ENCODE measurements at regions not wholly inside any gene's neighbourhood (a gene's known extent, or its start where the extent isn't known, plus 50 kb on each side); places are given as distances from the start of the nearest gene placed in this dataset.

DNA sequence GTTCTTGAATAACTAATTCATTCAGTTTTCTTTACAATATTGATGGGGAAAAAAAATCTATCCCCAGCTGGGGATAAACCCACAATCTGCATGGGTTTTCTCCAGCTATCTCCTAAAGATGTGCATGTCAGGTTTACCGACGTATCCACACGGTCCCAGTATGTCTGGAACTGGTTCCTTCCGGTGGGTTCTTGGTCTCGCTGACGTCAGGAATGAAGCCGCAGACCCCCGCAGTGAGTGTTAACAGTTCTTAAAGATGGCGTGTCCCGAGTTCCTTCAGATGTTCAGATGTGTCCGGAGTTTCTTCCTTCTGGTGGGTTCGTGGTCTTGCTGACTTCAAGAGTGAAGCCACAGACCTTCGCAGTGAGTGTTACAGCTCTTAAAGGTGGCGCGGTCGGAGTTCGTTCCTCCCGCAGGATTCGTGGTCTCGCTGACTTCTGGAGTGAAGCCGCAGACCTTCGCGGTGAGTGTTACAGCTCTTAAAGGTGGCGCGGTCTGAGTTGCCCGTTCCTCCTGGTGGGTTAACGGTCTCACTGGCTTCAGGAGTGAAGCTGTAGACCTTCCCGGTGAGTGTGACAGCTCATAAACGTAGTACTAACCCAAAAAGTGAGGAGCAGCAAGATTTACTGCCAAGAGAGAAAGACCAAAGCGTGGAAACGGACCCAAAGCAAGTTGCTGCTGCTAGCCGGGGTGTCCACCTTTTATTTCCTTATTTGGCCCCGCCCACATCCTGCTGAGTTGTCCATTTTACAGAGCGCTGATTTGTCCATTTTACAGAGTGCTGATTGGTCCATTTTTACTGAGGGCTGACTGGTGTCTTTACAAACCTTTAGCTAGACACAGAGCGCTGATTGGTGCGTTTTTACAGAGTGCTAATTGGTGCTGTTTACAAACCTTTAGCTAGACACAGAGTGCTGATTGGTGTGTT lies 195.1 kb upstream of the NR2F2 start:
- Mint-ChIP-seq H3K36me3 (ENCODE audit: insufficient read depth, unreplicated experiment) (no peaks in the 10 kb centered on the region), H3K27me3 (ENCODE audit: unreplicated experiment) (no peaks in the 10 kb centered on the region), H3K4me3 (ENCODE audit: low read depth, unreplicated experiment) (no peak overlapping the region), H3K4me1 (ENCODE audit: low read depth, unreplicated experiment) (no peaks in the 10 kb centered on the region), H3K27ac (ENCODE audit: unreplicated experiment) (no peak overlapping the region), H3K9me3 (ENCODE audit: low read depth, unreplicated experiment) (peaks cover 6% of the 10 kb centered on the region)
- BruUV-seq (replicated peaks) = no TSS peak
- intact Hi-C loops (cut with micrococcal nuclease; ENCODE audit: unreplicated experiment) = no loop called here
- DNase-seq = no peak
- CTCF ChIA-PET = no interaction called here
- TF ChIP-seq, protein P1, sequence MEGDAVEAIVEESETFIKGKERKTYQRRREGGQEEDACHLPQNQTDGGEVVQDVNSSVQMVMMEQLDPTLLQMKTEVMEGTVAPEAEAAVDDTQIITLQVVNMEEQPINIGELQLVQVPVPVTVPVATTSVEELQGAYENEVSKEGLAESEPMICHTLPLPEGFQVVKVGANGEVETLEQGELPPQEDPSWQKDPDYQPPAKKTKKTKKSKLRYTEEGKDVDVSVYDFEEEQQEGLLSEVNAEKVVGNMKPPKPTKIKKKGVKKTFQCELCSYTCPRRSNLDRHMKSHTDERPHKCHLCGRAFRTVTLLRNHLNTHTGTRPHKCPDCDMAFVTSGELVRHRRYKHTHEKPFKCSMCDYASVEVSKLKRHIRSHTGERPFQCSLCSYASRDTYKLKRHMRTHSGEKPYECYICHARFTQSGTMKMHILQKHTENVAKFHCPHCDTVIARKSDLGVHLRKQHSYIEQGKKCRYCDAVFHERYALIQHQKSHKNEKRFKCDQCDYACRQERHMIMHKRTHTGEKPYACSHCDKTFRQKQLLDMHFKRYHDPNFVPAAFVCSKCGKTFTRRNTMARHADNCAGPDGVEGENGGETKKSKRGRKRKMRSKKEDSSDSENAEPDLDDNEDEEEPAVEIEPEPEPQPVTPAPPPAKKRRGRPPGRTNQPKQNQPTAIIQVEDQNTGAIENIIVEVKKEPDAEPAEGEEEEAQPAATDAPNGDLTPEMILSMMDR (IDR thresholded peaks at IDR 0.05; ENCODE audit: unreplicated experiment) = no peak

DNA sequence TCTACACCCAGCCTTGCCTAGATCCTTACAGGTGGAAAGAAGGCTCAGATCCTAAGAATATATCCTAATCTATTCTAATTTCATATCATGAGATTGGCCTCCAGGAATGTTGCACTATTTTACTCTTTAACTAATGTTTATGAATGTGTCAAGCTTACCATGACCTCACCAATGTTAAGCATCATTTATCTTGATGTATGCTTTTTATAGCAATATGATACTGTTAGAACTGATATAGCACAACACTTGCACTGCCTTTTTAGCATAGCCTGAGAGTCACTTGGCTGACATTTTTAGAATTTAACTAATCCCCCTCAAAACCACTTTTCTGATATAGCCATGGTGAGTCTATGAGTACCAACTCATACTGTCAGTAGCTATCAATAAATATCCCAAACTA lies 191.5 kb upstream of the NR2F2 start:
- Mint-ChIP-seq H3K36me3 (ENCODE audit: insufficient read depth, unreplicated experiment) (no peaks in the 10 kb centered on the region), H3K9me3 (ENCODE audit: low read depth, unreplicated experiment) (peaks cover 12% of the 10 kb centered on the region), H3K27ac (ENCODE audit: unreplicated experiment) (no peak overlapping the region), H3K27me3 (ENCODE audit: unreplicated experiment) (no peaks in the 10 kb centered on the region), H3K4me1 (ENCODE audit: low read depth, unreplicated experiment) (no peaks in the 10 kb centered on the region), H3K4me3 (ENCODE audit: low read depth, unreplicated experiment) (no peak overlapping the region)
- TF ChIP-seq, protein P1 (IDR thresholded peaks at IDR 0.05; ENCODE audit: unreplicated experiment) = no peak
- BruUV-seq (replicated peaks) = no TSS peak
- DNase-seq = no peak
- intact Hi-C loops (cut with micrococcal nuclease; ENCODE audit: unreplicated experiment) = no loop called here
- CTCF ChIA-PET = interaction anchor here (0.6 kb wide), 1 partner anchor 176 kb away, joined by 3 read pairs; no protein-coding TSS in a partner anchor

DNA sequence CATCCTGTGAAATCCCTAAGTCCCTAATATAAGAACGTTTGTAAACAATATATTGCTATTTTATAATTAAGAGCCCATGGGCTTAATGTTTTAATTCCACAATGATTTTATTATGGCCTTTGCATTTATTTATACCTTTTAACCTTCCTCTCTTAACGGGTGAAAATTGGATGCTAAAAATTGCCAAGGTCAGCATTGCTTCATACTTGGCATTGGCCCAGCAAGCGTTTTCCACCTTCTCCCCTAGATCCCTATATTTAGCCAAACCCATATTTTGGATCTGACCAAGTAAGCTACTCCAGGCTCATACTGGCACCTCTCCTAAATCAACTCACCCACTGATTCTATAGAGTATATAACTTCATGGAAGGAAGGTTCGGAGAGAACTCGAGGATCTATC lies 188.0 kb upstream of the NR2F2 start:
- Mint-ChIP-seq H3K4me1 (ENCODE audit: low read depth, unreplicated experiment) (no peaks in the 10 kb centered on the region), H3K36me3 (ENCODE audit: insufficient read depth, unreplicated experiment) (no peaks in the 10 kb centered on the region), H3K9me3 (ENCODE audit: low read depth, unreplicated experiment) (peaks cover 6% of the 10 kb centered on the region), H3K27me3 (ENCODE audit: unreplicated experiment) (no peaks in the 10 kb centered on the region), H3K27ac (ENCODE audit: unreplicated experiment) (no peak overlapping the region), H3K4me3 (ENCODE audit: low read depth, unreplicated experiment) (no peak overlapping the region)
- no peak for DNase-seq
- intact Hi-C loops (cut with micrococcal nuclease; ENCODE audit: unreplicated experiment) = no loop called here
- no TSS peak for BruUV-seq (replicated peaks)
- TF ChIP-seq, protein P1 (IDR thresholded peaks at IDR 0.05; ENCODE audit: unreplicated experiment) = no peak
- CTCF ChIA-PET = interaction anchor here (0.6 kb wide), 1 partner anchor 93 kb away, joined by 4 read pairs; no protein-coding TSS in a partner anchor

DNA sequence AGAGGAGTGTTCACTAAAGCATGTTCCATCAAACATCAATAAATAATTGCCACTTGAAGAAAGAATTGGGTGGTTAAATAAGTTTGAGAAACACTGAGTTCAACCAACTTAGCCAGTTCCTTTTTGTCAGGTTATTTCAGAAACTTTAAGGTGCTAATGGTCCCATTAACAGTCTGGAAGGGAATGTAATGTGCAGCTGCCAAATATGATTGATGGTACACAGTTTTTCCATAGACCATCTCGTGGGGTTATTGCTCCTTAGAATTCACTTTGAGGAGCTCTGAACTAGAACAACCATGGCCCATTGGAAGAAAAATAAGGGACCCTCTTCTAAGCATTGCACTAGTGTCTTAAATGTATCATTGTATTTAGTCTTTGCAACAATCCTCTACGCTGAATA lies 185.8 kb upstream of the NR2F2 start:
- no peaks in the 10 kb centered on the region for H3K36me3 Mint-ChIP-seq (ENCODE audit: insufficient read depth, unreplicated experiment)
- no peaks in the 10 kb centered on the region for H3K4me1 Mint-ChIP-seq (ENCODE audit: low read depth, unreplicated experiment)
- H3K9me3 Mint-ChIP-seq (ENCODE audit: low read depth, unreplicated experiment) = peaks cover 8% of the 10 kb centered on the region
- H3K27me3 Mint-ChIP-seq (ENCODE audit: unreplicated experiment) = no peaks in the 10 kb centered on the region
- TF ChIP-seq, protein P1 (IDR thresholded peaks at IDR 0.05; ENCODE audit: unreplicated experiment) = no peak
- no TSS peak for BruUV-seq (replicated peaks)
- no peak for DNase-seq
- intact Hi-C loops (cut with micrococcal nuclease; ENCODE audit: unreplicated experiment) = no loop called here
- no peak overlapping the region for H3K4me3 Mint-ChIP-seq (ENCODE audit: low read depth, unreplicated experiment)
- CTCF ChIA-PET = no interaction called here
- H3K27ac Mint-ChIP-seq (ENCODE audit: unreplicated experiment) = no peak overlapping the region

Measured in Calu3 (cell line).